ENCODE measurements at regions not wholly inside any gene's neighbourhood (a gene's known extent, or its start where the extent isn't known, plus 50 kb on each side); places are given as distances from the start of the nearest gene placed in this dataset.

GRCh38 chr9:107547303-107547702 lies 57.7 kb upstream of the KLF4 start:
- H3K4me3 ChIP-seq (ENCODE audit: low read depth, low read length) = no peak overlapping the region
- DNase-seq (ENCODE audit: low read depth) = no peak
- TF ChIP-seq CTCF (IDR thresholded peaks at IDR 0.05; ENCODE audit: low read depth, low read length) = no peak
- no peak for TF ChIP-seq MAX (IDR thresholded peaks at IDR 0.05; ENCODE audit: low read depth, low read length)
- TF ChIP-seq MYC (IDR thresholded peaks at IDR 0.05; ENCODE audit: low read depth, low read length) = no peak
- no peak for TF ChIP-seq POLR2A (IDR thresholded peaks at IDR 0.05; ENCODE audit: extremely low read depth, insufficient read length)

DNA sequence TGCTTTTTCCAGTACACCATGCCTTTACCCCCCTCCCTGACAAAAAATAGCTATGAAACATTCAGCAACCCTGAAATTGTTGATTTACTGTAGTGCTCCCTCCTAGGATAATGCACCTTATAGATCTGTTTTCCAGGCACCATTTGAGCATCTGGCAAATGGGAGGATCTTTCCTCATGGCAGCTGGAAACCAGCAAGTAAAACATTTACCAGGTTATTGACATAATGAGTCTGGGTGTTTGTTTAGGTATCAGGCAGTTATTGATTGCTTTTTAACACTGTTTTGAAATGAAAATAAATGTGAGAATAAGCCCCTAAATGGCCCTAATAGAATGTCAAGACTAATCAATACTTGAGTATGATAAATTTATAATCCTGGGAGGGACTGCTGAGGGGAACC lies 57.3 kb upstream of the KLF4 start:
- no peak overlapping the region for H3K4me3 ChIP-seq (ENCODE audit: low read depth, low read length)
- TF ChIP-seq MAX (IDR thresholded peaks at IDR 0.05; ENCODE audit: low read depth, low read length) (no peak), POLR2A (IDR thresholded peaks at IDR 0.05; ENCODE audit: extremely low read depth, insufficient read length) (no peak), CTCF (IDR thresholded peaks at IDR 0.05; ENCODE audit: low read depth, low read length) (no peak), MYC (IDR thresholded peaks at IDR 0.05; ENCODE audit: low read depth, low read length) (no peak)
- DNase-seq (ENCODE audit: low read depth) = no peak

- H3K4me3 ChIP-seq (ENCODE audit: low read depth, low read length) = no peak overlapping the region
- no peak for DNase-seq (ENCODE audit: low read depth)
- TF ChIP-seq MYC (IDR thresholded peaks at IDR 0.05; ENCODE audit: low read depth, low read length) (no peak), POLR2A (IDR thresholded peaks at IDR 0.05; ENCODE audit: extremely low read depth, insufficient read length) (no peak), CTCF (IDR thresholded peaks at IDR 0.05; ENCODE audit: low read depth, low read length) (no peak), MAX (IDR thresholded peaks at IDR 0.05; ENCODE audit: low read depth, low read length) (no peak)
Observed at GRCh38 chr9:107545036-107545435, 55.5 kb upstream of the KLF4 start.

DNA sequence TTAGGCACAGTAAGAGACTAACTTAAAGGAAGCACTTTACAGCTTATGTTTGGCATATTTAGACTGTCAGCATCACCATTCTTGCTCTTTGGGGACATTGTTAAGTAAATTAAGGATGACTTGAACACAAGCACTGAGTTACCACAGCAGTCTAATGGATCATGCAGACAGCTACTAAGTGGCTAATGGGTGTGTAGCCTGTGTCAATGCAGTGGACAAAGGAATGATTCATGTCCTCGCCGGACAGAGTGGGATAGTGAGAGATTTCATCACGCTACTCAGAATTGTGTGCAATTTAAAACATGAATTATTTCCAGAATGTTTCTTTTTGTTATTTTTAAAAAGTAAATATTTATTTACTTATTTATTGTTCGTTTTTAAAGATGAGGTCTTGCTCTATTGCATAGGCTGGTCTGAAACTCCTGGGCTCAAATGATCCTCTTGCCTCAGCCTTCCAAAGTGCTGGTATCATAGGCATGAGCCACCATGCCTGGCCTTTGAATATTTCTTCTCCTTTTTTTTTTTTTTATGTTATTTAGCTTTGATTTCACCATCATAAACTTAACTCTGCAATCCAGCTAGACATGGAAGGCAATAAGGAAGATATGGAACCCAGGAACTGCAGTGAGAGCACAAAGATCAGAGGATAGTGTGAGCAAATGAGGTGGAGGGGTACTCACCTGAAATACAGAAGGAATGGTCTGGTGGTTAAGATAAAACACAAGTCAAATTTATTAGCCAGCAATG lies 53.0 kb upstream of the KLF4 start:
- no peak for TF ChIP-seq MYC (IDR thresholded peaks at IDR 0.05; ENCODE audit: low read depth, low read length)
- no peak for TF ChIP-seq POLR2A (IDR thresholded peaks at IDR 0.05; ENCODE audit: extremely low read depth, insufficient read length)
- no peak for TF ChIP-seq MAX (IDR thresholded peaks at IDR 0.05; ENCODE audit: low read depth, low read length)
- no peak for TF ChIP-seq CTCF (IDR thresholded peaks at IDR 0.05; ENCODE audit: low read depth, low read length)
- H3K4me3 ChIP-seq (ENCODE audit: low read depth, low read length) = no peak overlapping the region
- no peak for DNase-seq (ENCODE audit: low read depth)

GRCh38 chr9:107541523-107541922 lies 52.0 kb upstream of the KLF4 start:
- TF ChIP-seq MAX (IDR thresholded peaks at IDR 0.05; ENCODE audit: low read depth, low read length) (no peak), POLR2A (IDR thresholded peaks at IDR 0.05; ENCODE audit: extremely low read depth, insufficient read length) (no peak), MYC (IDR thresholded peaks at IDR 0.05; ENCODE audit: low read depth, low read length) (no peak), CTCF (IDR thresholded peaks at IDR 0.05; ENCODE audit: low read depth, low read length) (no peak)
- H3K4me3 ChIP-seq (ENCODE audit: low read depth, low read length) = no peak overlapping the region
- no peak for DNase-seq (ENCODE audit: low read depth)
